ENCODE measurements at regions not wholly inside any gene's neighbourhood (a gene's known extent, or its start where the extent isn't known, plus 50 kb on each side); places are given as distances from the start of the nearest gene placed in this dataset.

GRCh38 chr10:89889606-89890005, 188.2 kb downstream of the KIF20B start:
- DNase-seq (ENCODE audit: low spot score): no peak
- in situ Hi-C loops (cut with MboI; ENCODE audit: low pct_unique_long_range_greater_than_20kb, low sequenced_read_pairs, unreplicated experiment): no loop called here
- no peak for TF ChIP-seq CTCF (IDR thresholded peaks at IDR 0.05; ENCODE audit: extremely low read depth, insufficient read depth, missing control alignments)

GRCh38 chr10:89891006-89891535, 189.7 kb downstream of the KIF20B start:
- in situ Hi-C loops (cut with MboI; ENCODE audit: low pct_unique_long_range_greater_than_20kb, low sequenced_read_pairs, unreplicated experiment): no loop called here
- no peak for TF ChIP-seq CTCF (IDR thresholded peaks at IDR 0.05; ENCODE audit: extremely low read depth, insufficient read depth, missing control alignments)
- no peak for DNase-seq (ENCODE audit: low spot score)

- DNase-seq (ENCODE audit: low spot score): no peak
- in situ Hi-C loops (cut with MboI; ENCODE audit: low pct_unique_long_range_greater_than_20kb, low sequenced_read_pairs, unreplicated experiment): no loop called here
- no peak for TF ChIP-seq CTCF (IDR thresholded peaks at IDR 0.05; ENCODE audit: extremely low read depth, insufficient read depth, missing control alignments)
Observed at GRCh38 chr10:89894051-89894450, 192.7 kb downstream of the KIF20B start.

GRCh38 chr10:89900554-89900953, 199.2 kb downstream of the KIF20B start:
- in situ Hi-C loops (cut with MboI; ENCODE audit: low pct_unique_long_range_greater_than_20kb, low sequenced_read_pairs, unreplicated experiment): no loop called here
- TF ChIP-seq CTCF (IDR thresholded peaks at IDR 0.05; ENCODE audit: extremely low read depth, insufficient read depth, missing control alignments): no peak
- DNase-seq (ENCODE audit: low spot score): no peak

- DNase-seq (ENCODE audit: low spot score): no peak
- TF ChIP-seq CTCF (IDR thresholded peaks at IDR 0.05; ENCODE audit: extremely low read depth, insufficient read depth, missing control alignments): no peak
- in situ Hi-C loops (cut with MboI; ENCODE audit: low pct_unique_long_range_greater_than_20kb, low sequenced_read_pairs, unreplicated experiment): no loop called here
Observed at GRCh38 chr10:89901895-89902294, 200.5 kb downstream of the KIF20B start.

GRCh38 chr10:89904755-89905154, 203.4 kb downstream of the KIF20B start:
- no peak for DNase-seq (ENCODE audit: low spot score)
- in situ Hi-C loops (cut with MboI; ENCODE audit: low pct_unique_long_range_greater_than_20kb, low sequenced_read_pairs, unreplicated experiment): no loop called here
- TF ChIP-seq CTCF (IDR thresholded peaks at IDR 0.05; ENCODE audit: extremely low read depth, insufficient read depth, missing control alignments): no peak

GRCh38 chr10:89909752-89910151, 208.4 kb downstream of the KIF20B start:
- in situ Hi-C loops (cut with MboI; ENCODE audit: low pct_unique_long_range_greater_than_20kb, low sequenced_read_pairs, unreplicated experiment): no loop called here
- no peak for TF ChIP-seq CTCF (IDR thresholded peaks at IDR 0.05; ENCODE audit: extremely low read depth, insufficient read depth, missing control alignments)
- no peak for DNase-seq (ENCODE audit: low spot score)
